GM23338 (cell line): ENCODE measurements at regions not wholly inside any gene's neighbourhood (a gene's known extent, or its start where the extent isn't known, plus 50 kb on each side); places are given as distances from the start of the nearest gene placed in this dataset.

ENCODE experiments used
- EZH2 ChIP-seq: fragments of 200-600 bp; sonication (generic); IDR thresholded peaks from one replicate; pipeline ENCODE4 v1.8.0; 2017; ENCODE audit warnings: antibody characterized with exemption, mild to moderate bottlenecking, low read depth; ENCODE audit not compliant: unreplicated experiment
- EZH2phosphoT487 ChIP-seq: fragments of 200-600 bp; sonication (generic); IDR thresholded peaks from one replicate; pipeline ENCODE4 v1.8.1; 2018; ENCODE audit warnings: antibody characterized with exemption; ENCODE audit not compliant: unreplicated experiment
- NANOG ChIP-seq: IDR thresholded peaks from 2 replicates; pipeline ENCODE4 v1.6.1; 2016; ENCODE audit warnings: antibody characterized with exemption, borderline replicate concordance
- POLR2AphosphoS5 ChIP-seq: IDR thresholded peaks from 2 replicates; pipeline ENCODE4 v1.6.1; 2016; ENCODE audit warnings: antibody characterized with exemption, low read depth
- ZNF114 ChIP-seq: fragments of 250-450 bp; sonication (Bioruptor Pico); IDR thresholded peaks from 2 replicates; pipeline ENCODE4 v1.5.0; 2020; ENCODE audit warnings: mild to moderate bottlenecking, moderate library complexity
- ZNF331 ChIP-seq: fragments of 250-450 bp; sonication (Bioruptor Pico); IDR thresholded peaks from 2 replicates; pipeline ENCODE4 v1.5.0; 2020; ENCODE audit warnings: low read depth, mild to moderate bottlenecking, moderate library complexity
- TF ChIP-seq, protein P1 (sequence below), 2 experiments: fragments of 200-600 bp in 1 of 2; sonication (generic) in 1 of 2; conservative IDR thresholded peaks; 2 replicates each; pipeline versions ENCODE4 v1.5.1 to v1.6.1; 2016 to 2017; ENCODE audit warnings: antibody characterized with exemption in 2 of 2, low read depth in 2 of 2, mild to moderate bottlenecking in 2 of 2, moderate library complexity in 1 of 2

- TF ChIP-seq, protein P1, sequence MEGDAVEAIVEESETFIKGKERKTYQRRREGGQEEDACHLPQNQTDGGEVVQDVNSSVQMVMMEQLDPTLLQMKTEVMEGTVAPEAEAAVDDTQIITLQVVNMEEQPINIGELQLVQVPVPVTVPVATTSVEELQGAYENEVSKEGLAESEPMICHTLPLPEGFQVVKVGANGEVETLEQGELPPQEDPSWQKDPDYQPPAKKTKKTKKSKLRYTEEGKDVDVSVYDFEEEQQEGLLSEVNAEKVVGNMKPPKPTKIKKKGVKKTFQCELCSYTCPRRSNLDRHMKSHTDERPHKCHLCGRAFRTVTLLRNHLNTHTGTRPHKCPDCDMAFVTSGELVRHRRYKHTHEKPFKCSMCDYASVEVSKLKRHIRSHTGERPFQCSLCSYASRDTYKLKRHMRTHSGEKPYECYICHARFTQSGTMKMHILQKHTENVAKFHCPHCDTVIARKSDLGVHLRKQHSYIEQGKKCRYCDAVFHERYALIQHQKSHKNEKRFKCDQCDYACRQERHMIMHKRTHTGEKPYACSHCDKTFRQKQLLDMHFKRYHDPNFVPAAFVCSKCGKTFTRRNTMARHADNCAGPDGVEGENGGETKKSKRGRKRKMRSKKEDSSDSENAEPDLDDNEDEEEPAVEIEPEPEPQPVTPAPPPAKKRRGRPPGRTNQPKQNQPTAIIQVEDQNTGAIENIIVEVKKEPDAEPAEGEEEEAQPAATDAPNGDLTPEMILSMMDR (conservative IDR thresholded peaks at IDR 0.05; ENCODE audit: low read depth in 2 of 2): no peak
- no peak for TF ChIP-seq EZH2
- TF ChIP-seq EZH2phosphoT487: no peak
- no peak for TF ChIP-seq ZNF331 (CRISPR knock-in tag)
- TF ChIP-seq POLR2AphosphoS5: no peak
- TF ChIP-seq ZNF114: no peak
- no peak for TF ChIP-seq NANOG
These were observed 103.5 kb upstream of the XYLT1 start for GRCh38 chr16:17574256-17574655.
